ENCODE measurements at regions not wholly inside any gene's neighbourhood (a gene's known extent, or its start where the extent isn't known, plus 50 kb on each side); places are given as distances from the start of the nearest gene placed in this dataset.

GRCh38 chr22:49704345-49705215, 123.1 kb downstream of the BRD1 start:
- peak; percentile 43; the same call in 1 of the 2 replicates for TF ChIP-seq GATA2 (IDR thresholded peaks at IDR 0.05; ENCODE audit: low read depth, low read length)
- no peak for TF ChIP-seq GATA3 (IDR thresholded peaks at IDR 0.05; ENCODE audit: low read depth, low read length)

- TF ChIP-seq GATA3 (IDR thresholded peaks at IDR 0.05; ENCODE audit: low read depth, low read length), result no peak
- no peak for TF ChIP-seq GATA2 (IDR thresholded peaks at IDR 0.05; ENCODE audit: low read depth, low read length)
Observed at GRCh38 chr22:49703990-49704344, 123.7 kb downstream of the BRD1 start.

GRCh38 chr22:49703505-49703904, 124.2 kb downstream of the BRD1 start:
- TF ChIP-seq GATA2 (IDR thresholded peaks at IDR 0.05; ENCODE audit: low read depth, low read length) (no peak), GATA3 (IDR thresholded peaks at IDR 0.05; ENCODE audit: low read depth, low read length) (no peak)

GRCh38 chr22:49702068-49702397, 125.6 kb downstream of the BRD1 start:
- TF ChIP-seq GATA2 (IDR thresholded peaks at IDR 0.05; ENCODE audit: low read depth, low read length), result no peak
- no peak for TF ChIP-seq GATA3 (IDR thresholded peaks at IDR 0.05; ENCODE audit: low read depth, low read length)

- TF ChIP-seq GATA2 (IDR thresholded peaks at IDR 0.05; ENCODE audit: low read depth, low read length), result no peak
- TF ChIP-seq GATA3 (IDR thresholded peaks at IDR 0.05; ENCODE audit: low read depth, low read length), result no peak
Observed at GRCh38 chr22:49701380-49702067, 126.1 kb downstream of the BRD1 start.

- no peak for TF ChIP-seq GATA3 (IDR thresholded peaks at IDR 0.05; ENCODE audit: low read depth, low read length)
- TF ChIP-seq GATA2 (IDR thresholded peaks at IDR 0.05; ENCODE audit: low read depth, low read length), result no peak
Observed at GRCh38 chr22:49699928-49700498, 127.7 kb downstream of the BRD1 start.

GRCh38 chr22:49699476-49699875, 128.2 kb downstream of the BRD1 start:
- TF ChIP-seq GATA2 (IDR thresholded peaks at IDR 0.05; ENCODE audit: low read depth, low read length), result no peak
- TF ChIP-seq GATA3 (IDR thresholded peaks at IDR 0.05; ENCODE audit: low read depth, low read length), result no peak

GRCh38 chr22:49697047-49697446, 130.6 kb downstream of the BRD1 start:
- no peak for TF ChIP-seq GATA3 (IDR thresholded peaks at IDR 0.05; ENCODE audit: low read depth, low read length)
- TF ChIP-seq GATA2 (IDR thresholded peaks at IDR 0.05; ENCODE audit: low read depth, low read length), result no peak

- TF ChIP-seq GATA2 (IDR thresholded peaks at IDR 0.05; ENCODE audit: low read depth, low read length) (no peak), GATA3 (IDR thresholded peaks at IDR 0.05; ENCODE audit: low read depth, low read length) (no peak)
Observed at GRCh38 chr22:49694462-49695260, 133.0 kb downstream of the BRD1 start.

GRCh38 chr22:49693848-49694247, 133.8 kb downstream of the BRD1 start:
- TF ChIP-seq GATA2 (IDR thresholded peaks at IDR 0.05; ENCODE audit: low read depth, low read length) (no peak), GATA3 (IDR thresholded peaks at IDR 0.05; ENCODE audit: low read depth, low read length) (no peak)

GRCh38 chr22:49693416-49693815, 134.3 kb downstream of the BRD1 start:
- TF ChIP-seq GATA2 (IDR thresholded peaks at IDR 0.05; ENCODE audit: low read depth, low read length) (no peak), GATA3 (IDR thresholded peaks at IDR 0.05; ENCODE audit: low read depth, low read length) (no peak)

- TF ChIP-seq GATA2 (IDR thresholded peaks at IDR 0.05; ENCODE audit: low read depth, low read length) (no peak), GATA3 (IDR thresholded peaks at IDR 0.05; ENCODE audit: low read depth, low read length) (no peak)
Observed at GRCh38 chr22:49692499-49693225, 135.0 kb downstream of the BRD1 start.

- no peak for TF ChIP-seq GATA2 (IDR thresholded peaks at IDR 0.05; ENCODE audit: low read depth, low read length)
Observed at GRCh38 chr22:49691256-49691655, 136.4 kb downstream of the BRD1 start.
